Spleen (tissue), 7 donors: ENCODE measurements at regions not wholly inside any gene's neighbourhood (a gene's known extent, or its start where the extent isn't known, plus 50 kb on each side); places are given as distances from the start of the nearest gene placed in this dataset.

ENCODE experiments used
- POLR2A ChIP-seq, 3 donors: fragments of 450-650 bp; IDR thresholded peaks; one replicate each; pipeline ENCODE4 v1.5.1; 2017; ENCODE audit warnings: antibody characterized with exemption in 3 of 3, mild to moderate bottlenecking in 1 of 3
- POLR2AphosphoS5 ChIP-seq, 3 donors: sonication (generic); formaldehyde crosslinking; IDR thresholded peaks; one replicate each; pipeline ENCODE4 v1.5.1; 2017; ENCODE audit warnings: antibody characterized with exemption in 3 of 3
- TF ChIP-seq, protein P1 (sequence below), 11 experiments: fragments of 200-600 bp in 7 of 11; fragments of 450-650 bp in 4 of 11; sonication (generic) in 4 of 11; IDR thresholded peaks in 8 of 11; conservative IDR thresholded peaks in 3 of 11; 1 replicate in 7 of 11; 2 replicates in 4 of 11; pipeline versions ENCODE4 v1.4.0 to v1.8.0; 2016 to 2021; ENCODE audit warnings: antibody characterized with exemption in 11 of 11, inconsistent platforms in 4 of 11, mild to moderate bottlenecking in 1 of 11
- donor health status: DM: no; HTN: no; CAD: no; lungs with moderate emphysema.
- donor health status: DM: no; HTN: no; CAD: no.
- donor health status: DM: no; HTN: no; CAD: no.

DNA sequence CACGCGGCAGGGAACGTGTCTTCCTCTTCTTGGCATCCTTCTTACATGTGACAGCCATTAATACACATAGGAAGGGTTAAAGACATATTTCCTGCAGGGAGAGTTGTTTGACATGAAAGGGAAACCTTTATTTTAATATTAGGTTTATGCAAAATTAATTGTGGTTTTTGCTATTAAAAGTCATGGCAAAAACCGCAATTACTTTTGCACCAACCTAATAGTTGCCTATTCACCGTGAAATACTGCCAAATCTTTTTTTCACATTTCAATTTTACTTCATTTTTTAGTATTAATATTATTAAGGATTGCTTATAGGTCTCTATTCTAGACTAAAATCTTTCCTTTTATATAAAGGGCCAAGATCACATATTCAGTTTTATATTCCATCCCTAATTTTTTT lies 230.4 kb upstream of the PITX2 start:
- TF ChIP-seq, protein P1, sequence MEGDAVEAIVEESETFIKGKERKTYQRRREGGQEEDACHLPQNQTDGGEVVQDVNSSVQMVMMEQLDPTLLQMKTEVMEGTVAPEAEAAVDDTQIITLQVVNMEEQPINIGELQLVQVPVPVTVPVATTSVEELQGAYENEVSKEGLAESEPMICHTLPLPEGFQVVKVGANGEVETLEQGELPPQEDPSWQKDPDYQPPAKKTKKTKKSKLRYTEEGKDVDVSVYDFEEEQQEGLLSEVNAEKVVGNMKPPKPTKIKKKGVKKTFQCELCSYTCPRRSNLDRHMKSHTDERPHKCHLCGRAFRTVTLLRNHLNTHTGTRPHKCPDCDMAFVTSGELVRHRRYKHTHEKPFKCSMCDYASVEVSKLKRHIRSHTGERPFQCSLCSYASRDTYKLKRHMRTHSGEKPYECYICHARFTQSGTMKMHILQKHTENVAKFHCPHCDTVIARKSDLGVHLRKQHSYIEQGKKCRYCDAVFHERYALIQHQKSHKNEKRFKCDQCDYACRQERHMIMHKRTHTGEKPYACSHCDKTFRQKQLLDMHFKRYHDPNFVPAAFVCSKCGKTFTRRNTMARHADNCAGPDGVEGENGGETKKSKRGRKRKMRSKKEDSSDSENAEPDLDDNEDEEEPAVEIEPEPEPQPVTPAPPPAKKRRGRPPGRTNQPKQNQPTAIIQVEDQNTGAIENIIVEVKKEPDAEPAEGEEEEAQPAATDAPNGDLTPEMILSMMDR (IDR thresholded peaks at IDR 0.05 in 8 of 11, conservative IDR thresholded peaks at IDR 0.05 in 3 of 11) = no peak
- TF ChIP-seq POLR2A (IDR thresholded peaks at IDR 0.05) (no peak), POLR2AphosphoS5 (IDR thresholded peaks at IDR 0.05) (no peak)
